A673 (cell line): ENCODE measurements at regions not wholly inside any gene's neighbourhood (a gene's known extent, or its start where the extent isn't known, plus 50 kb on each side); places are given as distances from the start of the nearest gene placed in this dataset.

Experiments used
- CTCF ChIP-seq: fragments of 300-800, 200-600 bp; sonication (generic); conservative IDR thresholded peaks from 2 replicates; pipeline ENCODE4 v1.5.1; 2017; ENCODE audit warnings: low read depth, mild to moderate bottlenecking, antibody characterized with exemption, low read length, moderate library complexity, mixed read lengths
- EZH2 ChIP-seq: fragments of 200-600 bp; sonication (generic); IDR thresholded peaks from 2 replicates; pipeline ENCODE4 v1.6.1; 2017; ENCODE audit warnings: borderline replicate concordance, low read depth, mild to moderate bottlenecking, mixed read lengths, antibody characterized with exemption, low read length; ENCODE audit not compliant: poor library complexity, severe bottlenecking

- TF ChIP-seq CTCF (no peak), EZH2 (no peak)
Measured at GRCh38 chrX:68990948-68991347, 162.1 kb downstream of the EFNB1 start.
